ENCODE measurements at regions not wholly inside any gene's neighbourhood (a gene's known extent, or its start where the extent isn't known, plus 50 kb on each side); places are given as distances from the start of the nearest gene placed in this dataset.
"Not testable (repeated sequence)": the region's sequence is repeated elsewhere in the genome, so short reads cannot be mapped to it uniquely, and the experiment has no call there.

- no peak for DNase-seq
Observed at GRCh38 chr4:40681600-40681999, 51.9 kb upstream of the RBM47 start.

GRCh38 chr4:40682290-40683101 lies 52.8 kb upstream of the RBM47 start:
- no peak for DNase-seq

- DNase-seq = not testable (repeated sequence)
Observed at GRCh38 chr4:40683536-40684145, 54.0 kb upstream of the RBM47 start.

- no peak for DNase-seq
Observed at GRCh38 chr4:40684404-40684803, 54.7 kb upstream of the RBM47 start.

DNA sequence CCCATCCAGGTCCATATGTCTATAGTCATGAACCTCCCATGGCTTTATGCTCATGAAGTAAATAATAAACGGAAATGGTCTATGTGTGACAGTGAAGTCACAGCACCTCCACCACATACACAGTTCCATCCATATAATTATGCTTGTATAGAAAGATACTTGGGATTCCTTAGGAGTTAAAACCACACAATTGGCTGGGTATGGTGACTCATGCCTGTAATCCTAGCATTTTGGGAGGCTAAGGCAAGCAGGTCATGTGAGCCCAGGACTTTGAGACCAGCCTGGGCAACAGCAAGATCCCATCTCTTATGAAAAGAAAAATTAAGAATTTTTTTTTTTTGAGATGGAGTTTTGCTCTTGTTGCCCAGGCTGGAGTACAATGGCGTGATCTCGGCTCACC lies 55.6 kb upstream of the RBM47 start:
- DNase-seq = no peak

DNA sequence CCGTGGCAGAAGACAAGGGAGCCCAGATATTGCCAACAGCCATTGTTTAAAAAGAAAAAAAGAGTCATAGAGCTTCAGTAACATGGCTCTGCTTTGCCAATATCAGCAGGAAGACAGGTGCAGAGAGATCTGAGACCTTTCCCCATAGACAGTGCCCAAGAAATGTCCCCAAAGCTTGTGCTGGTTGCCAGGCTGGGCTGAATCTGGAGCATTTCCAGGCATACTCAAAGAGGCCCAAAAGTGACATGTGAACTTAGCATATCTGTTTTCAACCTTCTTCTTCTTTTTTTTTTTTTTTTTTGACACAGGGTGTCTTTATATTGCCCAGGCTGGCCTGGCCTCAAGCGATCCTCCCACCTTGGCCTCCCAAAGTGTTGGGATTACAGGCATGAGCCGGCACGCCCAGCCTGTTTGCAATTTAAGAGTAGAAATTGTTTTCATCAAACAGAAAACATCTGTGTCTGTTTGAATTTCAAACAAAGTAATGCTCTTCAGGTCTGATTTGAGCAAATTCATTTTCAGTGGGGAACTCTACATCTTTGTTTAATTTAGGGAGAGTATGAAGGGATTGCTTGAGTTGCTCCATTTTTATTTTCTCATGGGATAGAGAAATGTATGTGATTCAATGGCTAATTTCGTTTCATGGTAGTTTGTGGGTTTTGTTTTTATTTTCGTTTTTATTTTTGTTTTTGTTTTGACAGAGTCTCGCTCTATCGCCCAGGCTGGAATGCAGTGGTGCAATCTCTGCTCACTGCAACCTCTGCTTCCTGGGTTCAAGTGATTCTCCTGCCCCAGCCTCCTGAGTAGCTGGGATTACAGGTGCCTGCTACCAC lies 56.6 kb upstream of the RBM47 start:
- no peak for DNase-seq

GRCh38 chr4:40687676-40688389 lies 58.2 kb upstream of the RBM47 start:
- no peak for DNase-seq

DNA sequence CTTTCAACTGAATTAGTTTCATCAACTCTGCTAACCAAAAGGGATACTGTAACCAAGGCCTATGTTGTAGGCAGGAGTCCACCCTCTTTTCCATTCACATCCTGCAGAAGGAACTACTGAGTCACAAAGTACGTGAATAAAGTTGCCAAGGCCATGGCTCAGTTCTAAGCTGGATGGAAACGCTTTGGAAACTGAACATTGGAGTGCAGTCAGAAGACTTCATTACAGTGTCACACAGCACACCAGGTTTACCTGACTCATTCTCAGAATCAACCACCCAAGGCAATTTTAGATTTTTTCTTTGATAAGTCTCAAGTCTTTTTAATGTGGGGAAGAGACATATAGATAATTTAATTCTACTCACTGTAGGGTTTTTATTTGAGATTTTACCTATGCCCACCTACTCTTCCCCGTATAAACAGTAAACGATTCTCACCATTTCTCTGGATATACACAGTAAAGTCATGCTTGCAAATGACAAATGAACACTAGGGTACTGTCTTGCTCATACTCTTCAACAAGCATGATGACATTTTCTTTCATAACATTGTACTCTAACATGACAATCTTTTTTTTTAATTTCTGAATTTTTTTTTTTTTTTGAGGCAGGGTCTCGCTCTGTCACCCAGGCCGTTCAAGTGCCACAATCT lies 58.9 kb upstream of the RBM47 start:
- DNase-seq = peak; percentile 50

DNA sequence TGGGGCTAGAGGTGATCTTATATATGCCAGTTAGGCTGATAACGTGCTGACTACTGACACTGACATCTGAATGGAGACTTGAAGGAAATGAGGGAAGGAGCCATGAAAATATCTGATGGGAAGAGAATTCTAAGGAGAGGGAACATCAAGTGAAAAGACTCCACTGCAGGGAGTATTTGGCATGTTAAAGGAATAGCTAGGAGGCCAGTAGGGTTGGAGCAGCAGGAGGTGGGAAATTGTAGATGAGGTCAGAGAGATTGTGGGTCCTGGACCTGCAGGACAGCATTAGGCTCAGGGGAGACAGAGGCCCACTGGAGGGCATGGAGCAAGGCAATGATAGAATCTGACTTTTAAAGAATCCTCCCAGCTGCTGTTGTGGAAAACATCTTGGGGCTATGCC lies 55.8 kb upstream of the NSUN7 start:
- no peak for DNase-seq

- not testable (repeated sequence) for DNase-seq
Observed at GRCh38 chr4:40697476-40697875, 52.3 kb upstream of the NSUN7 start.

DNA sequence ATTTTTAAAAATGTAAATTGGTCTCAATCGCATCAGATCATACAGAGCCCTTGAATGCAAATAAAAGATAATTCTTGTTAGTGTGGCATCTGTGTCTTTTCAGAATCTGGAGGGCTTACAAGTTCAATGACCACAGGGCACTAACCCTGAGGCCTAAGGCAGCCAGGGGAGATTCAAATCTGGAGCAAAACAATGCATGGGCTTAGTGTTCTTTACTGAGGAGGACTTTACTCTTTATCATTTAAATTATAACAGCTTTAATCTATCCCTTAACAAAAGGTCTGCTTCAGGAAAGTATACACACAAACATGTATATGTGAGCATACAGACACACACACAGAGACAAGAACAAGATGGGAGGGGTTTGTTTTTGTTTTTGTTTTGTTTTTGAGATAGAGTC lies 51.0 kb upstream of the NSUN7 start:
- DNase-seq = no peak

- peak; percentile 75 for DNase-seq
Observed at GRCh38 chr4:40699648-40700047, 50.1 kb upstream of the NSUN7 start.
